Stomach (tissue), 8 donors: ENCODE measurements at regions not wholly inside any gene's neighbourhood (a gene's known extent, or its start where the extent isn't known, plus 50 kb on each side); places are given as distances from the start of the nearest gene placed in this dataset.
A peak's percentile ranks its signal among the peaks of the same experiment; 100 is the strongest.

Experiments
- DNase-seq, 2 donors: peaks; one replicate each; pipeline versions ENCODE4 v3.0.0 to v3.0.0-alpha.2; 2013 to 2019
- H3K27ac ChIP-seq, 5 donors: fragments of 200-600 bp in 4 of 5; sonication (generic) in 4 of 5; one replicate each; pipeline ENCODE4 v1.5.1; 2013 to 2019; ENCODE audit warnings: mild to moderate bottlenecking in 1 of 5, moderate library complexity in 1 of 5
- H3K27me3 ChIP-seq, 3 donors: fragments of 200-600 bp; sonication (generic); one replicate each; pipeline ENCODE4 v1.5.1; 2017 to 2019; ENCODE audit warnings: mixed run types in 1 of 3
- H3K36me3 ChIP-seq, 4 donors: fragments of 200-600 bp; sonication (generic); 1 replicate in 3 of 4; 2 replicates in 1 of 4; pipeline ENCODE4 v1.5.1; 2016 to 2019
- H3K4me1 ChIP-seq, 4 donors: fragments of 200-600 bp; sonication (generic); one replicate each; pipeline ENCODE4 v1.5.1; 2016 to 2019
- H3K4me3 ChIP-seq, 4 donors: fragments of 200-600 bp; sonication (generic) in 3 of 4; one replicate each; pipeline ENCODE4 v1.5.1; 2016 to 2019; ENCODE audit warnings: mild to moderate bottlenecking in 1 of 4
- H3K9me3 ChIP-seq, 4 donors: fragments of 200-600 bp; sonication (generic); one replicate each; pipeline ENCODE4 v1.5.1; 2016 to 2019
- EP300 ChIP-seq: sonication (generic); formaldehyde crosslinking; IDR thresholded peaks from one replicate; pipeline ENCODE4 v1.6.1; 2017; ENCODE audit warnings: antibody characterized with exemption
- POLR2A ChIP-seq, 4 donors: fragments of 450-650 bp; IDR thresholded peaks; one replicate each; pipeline ENCODE4 v1.6.1; 2016; ENCODE audit warnings: antibody characterized with exemption in 4 of 4, control low read depth in 2 of 4, mild to moderate bottlenecking in 1 of 4, moderate library complexity in 1 of 4
- POLR2AphosphoS5 ChIP-seq, 3 donors: sonication (generic); formaldehyde crosslinking; IDR thresholded peaks; one replicate each; pipeline ENCODE4 v1.6.1; 2016; ENCODE audit warnings: antibody characterized with exemption in 3 of 3
- WGBS, 5 donors: extraction: QIAGEN DNeasy Blood & Tissue Kit in 3 of 5; methylation state at CpG; one replicate each; pipeline versions ENCODE4 v1.1.5 to v1.1.7; 2013 to 2018; 5-methylcytosine and 5-hydroxymethylcytosine counted together
- intact Hi-C: fragments of 100-400 bp; cut with DNase I; formaldehyde crosslinking; loops from one replicate; pipeline ENCODE4 v1.15.1; 2023; ENCODE audit warnings: low total_unique reads
- TF ChIP-seq, protein P1 (sequence below), 7 experiments: fragments of 450-650 bp in 4 of 7; fragments of 200-600 bp in 3 of 7; sonication (generic) in 3 of 7; IDR thresholded peaks; one replicate each; pipeline ENCODE4 v1.5.1; 2016 to 2019; ENCODE audit warnings: antibody characterized with exemption in 7 of 7, control low read depth in 2 of 7, mild to moderate bottlenecking in 1 of 7
- donor health status: healthy with polysubstance abuse.
- donor health status: Bipolar disorder and iron deficiency.
- donor health status: healthy.

GRCh38 chr1:201751872-201752271 is 77.1 kb upstream of the IPO9 start:
- H3K36me3 ChIP-seq: no peaks in the 10 kb centered on the region
- TF ChIP-seq, protein P1, sequence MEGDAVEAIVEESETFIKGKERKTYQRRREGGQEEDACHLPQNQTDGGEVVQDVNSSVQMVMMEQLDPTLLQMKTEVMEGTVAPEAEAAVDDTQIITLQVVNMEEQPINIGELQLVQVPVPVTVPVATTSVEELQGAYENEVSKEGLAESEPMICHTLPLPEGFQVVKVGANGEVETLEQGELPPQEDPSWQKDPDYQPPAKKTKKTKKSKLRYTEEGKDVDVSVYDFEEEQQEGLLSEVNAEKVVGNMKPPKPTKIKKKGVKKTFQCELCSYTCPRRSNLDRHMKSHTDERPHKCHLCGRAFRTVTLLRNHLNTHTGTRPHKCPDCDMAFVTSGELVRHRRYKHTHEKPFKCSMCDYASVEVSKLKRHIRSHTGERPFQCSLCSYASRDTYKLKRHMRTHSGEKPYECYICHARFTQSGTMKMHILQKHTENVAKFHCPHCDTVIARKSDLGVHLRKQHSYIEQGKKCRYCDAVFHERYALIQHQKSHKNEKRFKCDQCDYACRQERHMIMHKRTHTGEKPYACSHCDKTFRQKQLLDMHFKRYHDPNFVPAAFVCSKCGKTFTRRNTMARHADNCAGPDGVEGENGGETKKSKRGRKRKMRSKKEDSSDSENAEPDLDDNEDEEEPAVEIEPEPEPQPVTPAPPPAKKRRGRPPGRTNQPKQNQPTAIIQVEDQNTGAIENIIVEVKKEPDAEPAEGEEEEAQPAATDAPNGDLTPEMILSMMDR (IDR thresholded peaks at IDR 0.05): no peak
- TF ChIP-seq POLR2AphosphoS5 (IDR thresholded peaks at IDR 0.05) (no peak), POLR2A (IDR thresholded peaks at IDR 0.05) (no peak), EP300 (no peak)
- intact Hi-C loops: no loop called here
- H3K9me3 ChIP-seq: no peaks in the 10 kb centered on the region
- peak overlapping the region in 1 of 5 donors; percentile 9 for H3K27ac ChIP-seq
- H3K4me3 ChIP-seq: no peak overlapping the region
- no peak for DNase-seq
- H3K27me3 ChIP-seq: no peaks in the 10 kb centered on the region
- peaks cover 0 to 17% (median 2%) of the 10 kb centered on the region in 4 donors for H3K4me1 ChIP-seq
- 60 to 76% (median 62%) methylated on average over 4 of the region's 4 CpGs for WGBS, 5 donors

GRCh38 chr1:201752333-201752732 is 76.6 kb upstream of the IPO9 start:
- no peak for DNase-seq
- Histone ChIP-seq H3K27ac (no peak overlapping the region), H3K9me3 (no peaks in the 10 kb centered on the region), H3K36me3 (no peaks in the 10 kb centered on the region), H3K4me3 (no peak overlapping the region), H3K27me3 (no peaks in the 10 kb centered on the region), H3K4me1 (peaks cover 0 to 17% (median 2%) of the 10 kb centered on the region in 4 donors)
- TF ChIP-seq POLR2AphosphoS5 (IDR thresholded peaks at IDR 0.05) (no peak), POLR2A (IDR thresholded peaks at IDR 0.05) (no peak), EP300 (no peak)
- TF ChIP-seq, protein P1 (IDR thresholded peaks at IDR 0.05): no peak
- intact Hi-C loops: no loop called here
- 78 to 88% (median 81%) methylated on average over 2 of the region's 2 CpGs for WGBS, 5 donors

GRCh38 chr1:201753492-201753891 is 75.5 kb upstream of the IPO9 start:
- intact Hi-C loops: no loop called here
- H3K36me3 ChIP-seq: no peaks in the 10 kb centered on the region
- WGBS, 5 donors: 52 to 66% (median 58%) methylated on average over 3 of the region's 3 CpGs
- H3K9me3 ChIP-seq: no peaks in the 10 kb centered on the region
- H3K27me3 ChIP-seq: no peaks in the 10 kb centered on the region
- peaks cover 0 to 17% (median 2%) of the 10 kb centered on the region in 4 donors for H3K4me1 ChIP-seq
- H3K4me3 ChIP-seq: no peak overlapping the region
- no peak overlapping the region for H3K27ac ChIP-seq
- DNase-seq: no peak
- TF ChIP-seq POLR2A (IDR thresholded peaks at IDR 0.05): no peak
- no peak for TF ChIP-seq EP300
- TF ChIP-seq POLR2AphosphoS5 (IDR thresholded peaks at IDR 0.05): no peak
- TF ChIP-seq, protein P1 (IDR thresholded peaks at IDR 0.05): no peak

DNA sequence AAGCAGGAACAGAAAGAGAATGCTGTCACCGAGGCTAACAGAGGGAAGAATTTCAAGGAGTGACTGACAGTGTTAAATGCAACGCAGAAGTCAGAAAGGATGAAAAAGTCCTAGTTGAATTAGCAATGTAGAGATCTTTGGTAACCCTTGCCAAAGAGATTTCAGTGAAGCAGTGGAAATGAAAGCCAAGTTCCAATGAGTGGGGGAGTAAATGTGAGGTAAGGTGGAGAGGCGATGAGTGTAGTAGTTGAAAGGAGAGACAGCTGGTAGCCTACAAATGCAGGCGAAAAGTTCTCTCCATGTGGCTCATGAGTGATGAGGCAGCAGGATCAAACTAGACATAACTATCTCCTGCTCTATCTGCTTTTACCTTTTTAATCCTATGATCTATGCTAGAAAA is 74.6 kb upstream of the IPO9 start:
- Histone ChIP-seq H3K36me3 (no peaks in the 10 kb centered on the region), H3K27ac (no peak overlapping the region), H3K4me3 (no peak overlapping the region), H3K27me3 (no peaks in the 10 kb centered on the region), H3K9me3 (no peaks in the 10 kb centered on the region), H3K4me1 (peaks cover 0 to 12% (median 2%) of the 10 kb centered on the region in 4 donors)
- no peak for DNase-seq
- WGBS, 5 donors: 79 to 88% (median 85%) methylated on average over 4 of the region's 4 CpGs
- intact Hi-C loops: no loop called here
- TF ChIP-seq, protein P1 (IDR thresholded peaks at IDR 0.05): no peak
- TF ChIP-seq EP300 (no peak), POLR2A (IDR thresholded peaks at IDR 0.05) (no peak), POLR2AphosphoS5 (IDR thresholded peaks at IDR 0.05) (no peak)
